ENCODE measurements at regions not wholly inside any gene's neighbourhood (a gene's known extent, or its start where the extent isn't known, plus 50 kb on each side); places are given as distances from the start of the nearest gene placed in this dataset.

DNA sequence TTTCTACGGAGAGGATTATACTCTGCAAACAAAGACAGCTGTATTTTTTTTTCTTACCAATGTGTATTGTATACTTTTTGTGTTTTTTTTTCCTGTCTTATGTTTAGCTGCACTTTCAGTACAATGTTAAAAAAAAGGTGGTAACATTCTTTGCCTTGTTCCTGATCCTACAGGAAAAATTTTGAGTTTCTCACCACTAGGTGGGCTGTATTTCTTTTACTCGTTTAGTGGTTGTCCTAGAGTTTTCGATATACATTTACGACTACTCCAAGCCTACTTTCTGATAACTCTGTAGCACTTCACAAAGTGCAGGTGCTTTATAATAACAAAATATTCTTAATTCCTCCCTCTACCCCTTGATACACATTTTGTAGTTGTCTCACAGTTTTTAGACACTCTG is 652.2 kb downstream of the UQCRFS1 start:
- Histone ChIP-seq H3K9me1 (replicated peaks; ENCODE audit: control insufficient read depth, extremely low read depth, insufficient read depth, low read length) (no peaks in the 10 kb centered on the region), H3K9me3 (replicated peaks; ENCODE audit: control insufficient read depth, insufficient read depth, low read length) (no peaks in the 10 kb centered on the region), H3K9ac (replicated peaks; ENCODE audit: extremely low read depth, insufficient read depth, low read length) (no peak overlapping the region), H3K4me2 (ENCODE audit: insufficient read depth, low read length) (no peak overlapping the region), H3K36me3 (ENCODE audit: control insufficient read depth in 2 of 2, extremely low read depth in 1 of 2, insufficient read depth in 2 of 2, low read length in 2 of 2) (no peaks in the 10 kb centered on the region), H3K4me1 (ENCODE audit: control insufficient read depth, extremely low read depth, insufficient read depth, low read length) (no peaks in the 10 kb centered on the region), H3K4me3 (replicated peaks in 1 of 3; ENCODE audit: insufficient read depth in 1 of 3, low read depth in 1 of 3, low read length in 3 of 3) (no peak overlapping the region), H2AFZ (ENCODE audit: low read depth, low read length) (no peak overlapping the region), H4K20me1 (replicated peaks; ENCODE audit: control insufficient read depth, extremely low read depth, insufficient read depth, low read length) (no peaks in the 10 kb centered on the region), H3K79me2 (ENCODE audit: control insufficient read depth, insufficient read depth, low read length) (no peaks in the 10 kb centered on the region), H3K27me3 (ENCODE audit: control insufficient read depth in 2 of 2, insufficient read depth in 2 of 2, low read length in 2 of 2) (no peaks in the 10 kb centered on the region), H3K27ac (ENCODE audit: insufficient read depth, low read depth, low read length) (no peak overlapping the region)
- TF ChIP-seq GATA2 (IDR thresholded peaks at IDR 0.05; ENCODE audit: insufficient read depth, insufficient read length, low read depth, low read length) (no peak), JUN (IDR thresholded peaks at IDR 0.05; ENCODE audit: borderline replicate concordance, insufficient read depth, insufficient read length, low read depth) (no peak), EZH2 (IDR thresholded peaks at IDR 0.05; ENCODE audit: borderline replicate concordance, low read depth, low read length, severe bottlenecking) (no peak), POLR2A (IDR thresholded peaks at IDR 0.05; ENCODE audit: low read depth, low read length) (no peak), MYC (IDR thresholded peaks at IDR 0.05; ENCODE audit: low read depth, low read length) (no peak), POLR2AphosphoS5 (IDR thresholded peaks at IDR 0.05; ENCODE audit: insufficient read depth, low read depth, low read length) (no peak), FOS (IDR thresholded peaks at IDR 0.05; ENCODE audit: borderline replicate concordance, insufficient read depth, low read length) (no peak)
- TF ChIP-seq, protein P1, sequence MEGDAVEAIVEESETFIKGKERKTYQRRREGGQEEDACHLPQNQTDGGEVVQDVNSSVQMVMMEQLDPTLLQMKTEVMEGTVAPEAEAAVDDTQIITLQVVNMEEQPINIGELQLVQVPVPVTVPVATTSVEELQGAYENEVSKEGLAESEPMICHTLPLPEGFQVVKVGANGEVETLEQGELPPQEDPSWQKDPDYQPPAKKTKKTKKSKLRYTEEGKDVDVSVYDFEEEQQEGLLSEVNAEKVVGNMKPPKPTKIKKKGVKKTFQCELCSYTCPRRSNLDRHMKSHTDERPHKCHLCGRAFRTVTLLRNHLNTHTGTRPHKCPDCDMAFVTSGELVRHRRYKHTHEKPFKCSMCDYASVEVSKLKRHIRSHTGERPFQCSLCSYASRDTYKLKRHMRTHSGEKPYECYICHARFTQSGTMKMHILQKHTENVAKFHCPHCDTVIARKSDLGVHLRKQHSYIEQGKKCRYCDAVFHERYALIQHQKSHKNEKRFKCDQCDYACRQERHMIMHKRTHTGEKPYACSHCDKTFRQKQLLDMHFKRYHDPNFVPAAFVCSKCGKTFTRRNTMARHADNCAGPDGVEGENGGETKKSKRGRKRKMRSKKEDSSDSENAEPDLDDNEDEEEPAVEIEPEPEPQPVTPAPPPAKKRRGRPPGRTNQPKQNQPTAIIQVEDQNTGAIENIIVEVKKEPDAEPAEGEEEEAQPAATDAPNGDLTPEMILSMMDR (IDR thresholded peaks at IDR 0.05; ENCODE audit: extremely low read depth in 1 of 2, insufficient read depth in 1 of 2, low read depth in 1 of 2, low read length in 2 of 2) = no peak
- TF ChIP-seq, protein P2, sequence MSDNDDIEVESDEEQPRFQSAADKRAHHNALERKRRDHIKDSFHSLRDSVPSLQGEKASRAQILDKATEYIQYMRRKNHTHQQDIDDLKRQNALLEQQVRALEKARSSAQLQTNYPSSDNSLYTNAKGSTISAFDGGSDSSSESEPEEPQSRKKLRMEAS (IDR thresholded peaks at IDR 0.05; ENCODE audit: insufficient read depth, insufficient read length) = no peak
- intact Hi-C loops (cut with micrococcal nuclease) = no loop called here
- dilution Hi-C loops (cut with MboI; ENCODE audit: extremely low pct_ligation_motif_present, low sequenced_read_pairs) = no loop called here
- ChIA-PET POLR2A (no interaction called here), CTCF (no interaction called here)
- BruUV-seq (replicated peaks) = no TSS peak
- no peak for FAIRE-seq
- DNase-seq (ENCODE audit: low read depth, low spot score) = no peak

All from endothelial cell of umbilical vein (primary cell).